GM21528 (cell line): ENCODE measurements at regions not wholly inside any gene's neighbourhood (a gene's known extent, or its start where the extent isn't known, plus 50 kb on each side); places are given as distances from the start of the nearest gene placed in this dataset.
"Not testable (repeated sequence)": the region's sequence is repeated elsewhere in the genome, so short reads cannot be mapped to it uniquely, and the experiment has no call there.

Experiments
- ATAC-seq: cut with Tn5 transposase; IDR thresholded peaks from one replicate; pipeline ENCODE4 v1.9.1; 2021; ENCODE audit warnings: mild to moderate bottlenecking, moderate library complexity; ENCODE audit not compliant: unreplicated experiment, low FRiP score

DNA sequence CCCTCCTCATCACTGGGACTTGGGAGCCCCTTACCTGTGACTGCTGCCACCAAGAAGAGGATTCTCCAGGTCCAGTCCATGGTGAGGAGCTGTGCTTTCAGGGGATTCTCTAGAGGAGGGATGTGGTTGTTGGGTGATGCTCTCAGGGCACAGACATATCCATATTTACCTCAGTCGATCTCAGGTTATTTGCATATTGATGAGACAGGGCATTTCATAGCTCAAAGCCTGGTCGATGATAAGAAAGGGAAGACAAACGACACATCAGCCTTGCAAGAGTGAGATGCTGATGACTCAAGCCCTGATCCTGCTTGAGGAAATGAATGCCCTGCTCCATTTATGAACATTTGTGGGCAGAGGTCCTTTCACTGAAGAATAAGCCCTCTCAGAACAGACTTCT lies 981.0 kb downstream of the TMEM121 start:
- no peak for ATAC-seq

DNA sequence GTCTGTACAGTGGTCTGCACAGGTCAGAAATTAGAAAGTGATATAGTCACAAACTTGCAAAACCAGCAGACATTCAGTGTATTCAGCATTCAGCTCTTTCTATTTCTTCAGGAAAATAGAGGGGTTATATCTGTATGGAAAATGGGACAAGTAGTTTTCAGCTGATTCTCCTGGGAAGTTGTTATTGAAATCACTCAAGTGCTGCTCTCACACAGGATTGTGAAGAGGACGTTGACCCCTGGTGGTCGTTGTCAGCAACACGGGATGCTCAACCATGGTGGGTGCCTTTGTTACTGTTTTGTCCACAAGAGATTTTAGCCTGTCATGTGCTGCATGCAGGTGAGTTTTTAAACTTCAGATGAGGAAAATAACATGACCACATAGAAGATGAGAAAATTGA lies 981.8 kb downstream of the TMEM121 start:
- no peak for ATAC-seq

DNA sequence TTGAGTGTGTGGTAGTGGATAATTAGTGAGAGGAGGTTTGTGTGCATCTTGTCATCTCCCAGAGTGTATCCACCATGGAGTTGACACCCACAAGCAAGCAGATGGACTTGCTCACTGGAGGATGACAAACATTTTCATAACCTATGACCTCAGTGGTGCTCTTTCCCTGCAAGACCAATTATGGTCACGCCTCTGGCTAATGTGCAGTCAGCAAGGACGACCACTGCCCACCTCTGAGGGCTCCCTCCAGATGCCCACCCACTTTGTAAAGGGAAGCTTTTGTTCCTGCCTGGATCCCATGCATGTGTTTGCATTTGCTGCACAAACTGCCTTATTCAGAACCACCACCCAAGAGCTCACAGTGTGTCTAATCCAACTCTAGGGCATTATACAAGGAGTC lies 982.8 kb downstream of the TMEM121 start:
- ATAC-seq = no peak

DNA sequence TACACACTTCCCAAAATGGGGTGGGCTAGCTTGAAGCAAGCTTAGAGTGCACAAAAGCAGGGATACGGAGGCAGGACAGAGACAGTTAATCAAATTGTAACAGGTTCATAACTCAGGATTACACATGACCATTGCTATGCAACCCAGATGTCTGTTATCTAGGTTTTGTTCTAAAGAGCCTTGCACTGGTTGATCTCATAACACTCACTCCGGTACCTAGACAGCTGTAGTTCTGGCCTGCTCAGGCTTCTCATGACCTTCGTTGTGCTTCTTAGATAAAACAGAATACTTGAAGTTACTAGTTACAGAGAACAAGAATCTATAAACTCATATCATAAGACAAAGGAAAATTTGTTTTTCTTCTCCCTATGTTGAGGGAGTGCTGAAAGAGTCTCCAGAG lies 983.4 kb downstream of the TMEM121 start:
- ATAC-seq = no peak

DNA sequence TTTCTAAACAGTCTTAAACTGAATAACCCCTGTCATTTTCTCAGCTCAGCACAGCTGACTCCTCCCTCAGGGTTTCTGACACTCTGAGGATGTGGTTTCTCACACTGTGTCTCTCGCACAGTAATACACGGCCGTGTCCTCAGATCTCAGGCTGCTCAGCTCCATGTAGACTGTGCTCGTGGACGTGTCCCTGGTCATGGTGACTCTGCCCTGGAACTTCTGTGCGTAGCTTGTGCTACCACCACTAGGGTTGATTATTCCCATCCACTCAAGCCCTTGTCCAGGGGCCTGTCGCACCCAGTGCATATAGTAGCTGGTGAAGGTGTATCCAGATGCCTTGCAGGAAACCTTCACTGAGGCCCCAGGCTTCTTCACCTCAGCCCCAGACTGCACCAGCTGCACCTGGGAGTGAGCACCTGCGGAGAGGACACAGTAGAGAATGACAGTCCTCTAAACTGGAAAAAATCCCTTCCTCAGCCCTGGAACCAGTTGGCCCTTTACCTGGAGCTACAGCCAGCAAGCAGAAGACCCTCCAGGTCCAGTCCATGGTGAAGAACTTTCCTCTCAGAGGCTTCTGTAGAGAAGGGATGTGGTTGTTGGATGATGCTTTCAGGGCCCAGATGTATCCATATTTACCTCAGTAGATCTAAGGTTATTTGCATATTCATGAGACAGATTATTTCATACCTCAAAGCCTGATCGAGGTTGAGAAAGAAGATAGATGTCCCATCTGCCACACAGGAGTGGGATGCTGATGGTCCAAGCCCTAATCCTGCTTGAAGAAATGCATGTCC lies 984.8 kb downstream of the TMEM121 start:
- ATAC-seq = no peak

DNA sequence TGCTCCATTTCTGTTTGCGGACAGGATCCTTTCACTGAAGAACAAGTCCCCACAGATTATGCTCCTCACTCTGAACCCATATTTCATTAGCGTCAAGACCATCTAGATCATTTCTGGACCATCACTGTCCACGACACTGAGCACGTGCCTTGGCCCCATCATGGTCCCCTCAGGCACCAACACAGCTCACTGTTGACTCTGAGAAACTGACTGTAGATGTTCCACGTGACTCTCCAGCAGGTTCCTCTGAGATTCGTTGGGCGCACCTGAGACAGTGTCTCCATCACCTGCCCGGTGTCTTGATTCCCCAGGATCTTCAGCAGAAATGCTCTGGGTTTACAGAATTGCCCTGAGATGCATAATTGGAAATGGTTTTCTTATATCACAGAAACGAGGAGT lies 985.4 kb downstream of the TMEM121 start:
- no peak for ATAC-seq

DNA sequence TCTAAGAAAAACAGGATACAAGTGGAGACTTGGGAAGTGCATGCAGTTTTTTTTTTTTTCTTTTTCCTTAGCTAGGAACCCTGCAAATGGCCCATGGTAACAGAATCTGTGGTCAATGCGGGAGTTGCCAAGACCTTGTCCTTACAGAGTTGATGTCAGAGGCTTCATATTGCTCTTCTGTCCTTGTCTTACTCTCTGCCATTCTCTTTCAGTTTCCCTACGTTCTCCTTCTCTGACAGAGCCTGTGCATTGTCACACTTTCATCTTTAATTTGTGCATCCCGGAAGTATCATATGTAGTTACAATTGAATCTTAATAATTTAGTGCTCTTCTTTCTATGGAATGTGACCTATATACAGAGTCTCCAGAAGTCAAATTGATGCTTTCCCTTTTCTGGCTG lies 986.9 kb downstream of the TMEM121 start:
- no peak for ATAC-seq

DNA sequence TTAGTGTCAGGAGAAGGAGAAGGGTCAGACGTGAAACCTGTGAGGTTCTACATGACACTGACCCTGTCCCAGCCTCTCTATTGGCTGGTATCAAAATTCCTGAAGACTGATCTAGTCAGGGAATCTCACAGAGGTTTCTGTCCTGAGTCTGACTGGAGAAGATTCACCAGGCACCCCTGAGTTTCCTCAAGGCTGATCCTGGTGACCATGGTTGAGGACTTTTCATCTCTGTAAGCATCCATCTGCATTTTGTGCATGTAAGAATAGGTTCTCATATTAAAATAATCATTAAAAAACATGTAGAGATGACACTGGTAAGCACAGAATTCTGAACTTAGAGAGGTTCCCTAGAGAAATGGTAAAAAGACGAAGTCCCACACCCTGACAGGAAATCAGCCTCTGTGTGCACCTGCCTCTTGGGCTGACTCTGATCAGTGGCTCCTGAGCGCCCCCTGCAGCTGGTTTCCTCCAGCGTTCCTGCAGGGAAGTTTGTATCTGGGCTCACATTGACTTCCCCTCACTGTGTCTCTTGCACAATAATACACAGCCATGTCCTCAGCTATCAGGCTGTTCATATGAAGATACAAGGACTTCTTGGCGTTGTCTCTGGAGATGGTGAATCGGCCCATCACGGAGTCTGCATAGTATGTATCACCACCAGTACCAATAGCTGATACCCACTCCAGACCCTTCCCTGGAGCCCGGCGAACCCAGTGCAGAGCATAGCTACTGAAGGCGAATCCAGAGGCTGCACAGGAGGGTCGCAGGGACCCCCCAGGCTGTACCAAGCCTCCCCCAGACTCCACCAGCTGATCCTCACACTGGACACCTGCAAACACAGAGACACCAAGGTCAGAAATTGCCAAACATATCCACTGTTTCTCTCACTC lies 991.9 kb downstream of the TMEM121 start:
- no peak for ATAC-seq

DNA sequence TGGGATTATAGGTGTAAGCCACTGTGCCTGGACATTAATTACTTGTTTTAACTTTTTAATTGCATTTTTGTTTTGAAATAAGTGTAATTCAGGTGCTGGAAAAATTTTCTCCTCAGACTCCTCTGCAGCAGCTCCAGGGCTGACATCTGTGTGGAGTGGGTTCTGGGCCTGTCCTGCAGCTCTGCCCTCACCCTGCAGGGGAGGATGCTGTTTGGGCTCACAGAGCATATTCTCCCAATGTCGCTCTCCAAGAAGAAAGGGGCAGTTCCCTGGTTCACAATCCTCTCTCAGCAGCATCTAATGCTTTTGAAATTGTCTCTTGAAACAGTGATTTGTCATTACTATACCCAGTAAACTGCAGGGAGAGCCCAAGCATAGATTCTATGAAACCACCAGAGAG lies 995.7 kb downstream of the TMEM121 start:
- not testable (repeated sequence) for ATAC-seq

DNA sequence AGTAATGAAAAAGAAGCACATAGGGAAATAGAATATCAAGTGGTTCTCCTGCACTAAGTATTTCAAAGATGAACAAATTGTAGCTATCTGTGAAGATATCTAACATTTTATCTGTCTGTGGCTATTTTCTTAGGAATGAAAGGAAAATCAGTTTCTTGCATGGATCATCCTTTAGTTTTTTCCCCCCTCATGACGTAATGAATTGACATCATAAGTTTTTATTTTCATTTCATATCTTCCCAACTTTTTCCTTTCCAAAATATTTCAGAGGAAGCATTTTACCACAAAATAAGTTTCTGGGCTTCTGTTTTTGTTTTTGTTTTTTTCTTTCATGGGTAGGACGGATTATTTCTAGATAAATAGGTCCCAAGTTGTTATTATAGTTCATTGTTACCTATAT lies 996.6 kb downstream of the TMEM121 start:
- no peak for ATAC-seq

DNA sequence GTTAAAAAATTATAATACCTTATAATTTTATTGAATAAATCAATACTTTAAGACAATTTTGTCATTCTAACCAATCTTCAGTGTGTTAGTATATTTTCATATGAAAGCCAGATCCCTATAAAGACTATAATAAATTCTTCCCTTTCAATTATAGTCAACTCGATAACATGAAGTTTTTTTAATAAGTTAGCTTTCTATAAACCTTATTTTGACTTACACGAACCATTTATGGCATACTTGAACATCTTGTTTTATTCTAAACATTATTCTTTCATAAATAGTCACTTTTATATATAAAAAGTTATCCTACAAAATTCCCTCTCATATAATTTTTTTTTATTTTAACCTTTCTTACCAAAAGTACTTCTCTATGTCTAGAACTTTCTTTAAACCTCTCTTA lies 1002.3 kb downstream of the TMEM121 start:
- ATAC-seq = no peak

DNA sequence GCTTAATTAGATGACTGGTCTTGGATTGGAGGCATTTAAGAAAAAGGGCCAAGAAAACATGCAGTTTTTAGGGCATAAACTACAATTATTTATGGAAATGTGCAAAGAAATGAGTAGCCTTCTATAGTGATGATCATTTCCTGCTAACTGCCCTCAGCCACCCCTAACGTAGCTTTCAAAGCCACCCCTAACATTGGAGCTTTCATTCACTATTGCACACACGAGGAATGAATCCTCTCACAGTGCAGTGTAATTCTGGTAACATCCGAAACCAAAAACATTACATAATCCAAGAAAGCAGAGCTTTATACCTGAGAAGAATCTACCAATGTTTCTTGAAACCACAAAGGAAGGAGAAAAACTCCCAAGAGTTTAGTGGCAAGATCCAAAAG lies 1003.6 kb downstream of the TMEM121 start:
- no peak for ATAC-seq

DNA sequence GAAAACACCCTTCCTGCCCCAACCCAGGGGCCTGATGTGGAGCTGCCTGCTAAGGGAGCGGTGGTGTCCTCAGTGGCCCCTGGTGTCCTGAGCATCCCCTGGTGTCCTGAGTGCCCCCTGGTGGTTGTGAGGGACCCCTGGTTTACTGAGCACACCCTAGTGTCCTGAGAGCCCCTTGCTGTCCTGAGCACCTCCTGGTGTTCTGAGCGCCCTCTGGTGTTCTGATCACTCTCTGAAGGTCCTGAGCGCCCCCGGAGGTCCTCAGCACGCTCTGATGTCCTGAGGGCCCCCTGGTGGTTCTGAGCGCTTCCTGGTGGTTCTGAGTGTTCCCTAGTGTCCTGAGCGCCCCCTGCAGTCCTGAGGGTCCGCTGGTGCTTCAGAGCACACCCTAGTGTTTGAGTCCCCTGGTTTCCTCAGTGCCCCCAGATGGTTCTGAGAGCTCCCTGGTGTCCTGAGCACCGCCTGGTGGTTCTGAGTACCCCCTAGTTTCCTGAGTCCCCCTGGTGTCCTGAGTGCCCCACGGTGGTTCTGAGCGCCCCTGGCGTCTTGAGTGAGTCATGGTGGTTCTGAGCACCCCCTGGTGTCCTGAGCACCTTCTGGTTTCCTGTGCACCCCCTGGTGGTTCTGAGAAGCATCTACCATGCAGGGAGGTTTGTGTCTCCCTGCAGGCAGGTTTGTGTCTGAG lies 1004.2 kb downstream of the TMEM121 start:
- ATAC-seq = no peak

DNA sequence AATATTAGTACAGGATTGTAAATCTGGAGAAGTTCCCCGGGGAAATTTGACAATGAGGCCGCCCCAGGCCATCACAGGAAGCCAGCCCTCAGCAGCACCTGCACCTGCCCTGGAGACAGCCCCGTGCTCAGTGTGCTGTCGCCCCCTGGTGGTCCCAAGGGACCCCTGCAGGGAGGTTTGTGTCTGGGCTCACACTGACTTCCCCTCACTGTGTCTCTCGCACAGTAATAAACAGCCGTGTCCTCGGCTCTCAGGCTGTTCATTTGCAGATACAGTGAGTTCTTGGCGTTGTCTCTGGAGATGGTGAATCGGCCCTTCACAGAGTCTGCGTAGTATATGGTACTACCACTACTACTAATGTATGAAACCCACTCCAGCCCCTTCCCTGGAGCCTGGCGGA lies 1011.2 kb downstream of the TMEM121 start:
- ATAC-seq = not testable (repeated sequence)

DNA sequence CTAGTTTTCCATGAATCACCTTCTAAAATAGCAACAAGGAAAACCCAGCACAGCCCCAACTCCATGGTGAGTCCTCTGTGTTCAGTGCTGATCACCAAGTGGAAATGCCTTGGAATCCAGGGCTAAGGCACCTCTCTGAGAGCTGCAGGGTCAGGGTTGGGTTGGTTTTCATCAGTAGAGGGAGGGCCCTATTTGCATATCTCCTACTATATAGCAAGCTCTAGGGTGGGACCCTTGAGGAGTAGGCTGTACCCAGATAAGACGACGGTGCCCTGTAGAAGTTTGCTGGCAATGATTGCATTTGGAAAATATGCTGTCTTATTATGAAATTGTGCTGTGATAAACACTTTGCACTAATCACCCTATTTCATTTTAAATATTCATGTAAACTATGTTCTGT lies 1011.8 kb downstream of the TMEM121 start:
- no peak for ATAC-seq

DNA sequence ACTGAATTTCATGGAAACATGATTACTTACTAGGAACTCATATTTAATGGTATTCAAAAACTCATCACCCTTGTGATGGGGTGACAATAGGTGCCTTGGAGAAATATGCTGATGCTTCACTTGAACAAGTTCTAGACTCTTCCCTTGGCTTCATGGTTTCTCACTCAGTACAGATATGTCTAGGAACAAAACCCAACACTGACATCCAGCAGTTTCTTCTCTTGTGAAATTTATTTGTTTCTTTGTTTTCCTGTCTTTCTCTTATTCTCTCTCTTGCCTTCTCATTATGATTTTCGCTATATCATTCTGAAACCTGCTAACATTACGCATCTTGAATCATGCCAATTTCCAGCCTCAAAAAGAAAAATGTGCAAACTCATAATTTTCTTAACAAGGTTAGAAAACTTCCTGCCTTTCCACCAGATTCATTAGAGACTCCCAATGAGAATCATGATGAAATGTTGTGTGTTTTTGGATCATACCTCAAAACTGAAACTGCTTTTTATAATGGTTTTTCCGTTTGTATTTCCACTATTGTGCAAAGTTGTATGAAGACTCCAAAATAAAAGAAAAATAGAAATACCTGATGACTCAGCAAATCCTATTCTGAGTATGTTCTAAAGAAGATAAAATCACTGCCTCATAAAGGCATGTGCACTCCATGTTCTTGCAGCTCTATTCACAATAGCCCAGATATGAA lies 1021.5 kb downstream of the TMEM121 start:
- no peak for ATAC-seq

DNA sequence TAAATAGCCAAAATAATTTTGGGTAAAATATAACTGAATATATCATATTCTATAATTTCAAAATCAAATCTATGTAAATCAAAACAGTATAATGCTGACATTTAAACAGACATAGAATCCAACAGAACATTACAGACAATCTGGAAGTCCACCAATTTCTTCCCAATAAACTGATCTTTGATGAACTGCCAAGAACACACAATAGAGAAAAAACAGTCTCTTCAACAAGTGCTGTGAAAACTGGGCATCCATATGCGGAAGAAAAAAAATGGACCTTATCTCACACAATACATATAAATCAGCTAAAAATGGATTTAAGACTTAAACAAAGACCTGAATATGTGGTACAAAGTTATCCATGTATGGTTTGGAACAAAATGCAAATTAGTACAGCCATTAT lies 1022.7 kb downstream of the TMEM121 start:
- no peak for ATAC-seq

DNA sequence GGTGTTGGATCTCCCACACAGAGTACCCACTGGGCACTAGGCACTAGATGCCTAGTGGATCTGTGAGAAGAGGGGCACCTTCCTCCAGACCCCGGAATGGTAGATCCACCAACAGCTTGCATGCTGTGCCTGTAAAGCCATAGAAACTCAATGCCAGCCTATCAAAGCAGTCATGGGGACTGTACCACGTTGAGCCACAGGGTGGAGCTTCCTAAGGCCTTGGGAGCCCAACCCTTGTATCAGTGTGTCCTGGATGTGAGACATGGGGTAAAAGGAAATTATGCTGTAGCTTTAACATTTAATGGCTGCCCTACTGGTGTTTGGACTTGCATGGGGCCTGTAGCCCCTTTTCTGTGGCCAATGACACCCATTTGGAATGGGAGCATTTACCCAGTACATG lies 1024.9 kb downstream of the TMEM121 start:
- no peak for ATAC-seq

DNA sequence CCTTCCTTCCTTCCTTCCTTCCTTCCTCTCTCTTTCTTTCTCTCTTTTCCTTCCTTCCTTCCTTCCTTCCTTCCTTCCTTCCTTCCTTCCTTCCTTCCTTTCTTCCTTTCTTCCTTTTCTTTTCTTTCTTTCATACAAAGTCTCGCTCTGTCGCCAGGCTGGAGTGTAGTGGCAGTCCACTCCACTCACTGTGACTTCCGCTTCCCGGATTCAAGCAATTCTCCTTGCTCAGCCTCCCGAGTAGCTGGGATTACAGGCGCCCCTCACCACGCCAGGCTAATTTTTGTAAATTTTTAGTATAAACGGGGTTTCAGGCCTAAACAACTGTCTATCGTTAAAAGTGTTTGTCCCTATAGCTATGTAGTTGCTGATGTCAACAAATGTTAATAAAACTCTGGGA lies 1029.8 kb downstream of the TMEM121 start:
- not testable (repeated sequence) for ATAC-seq

DNA sequence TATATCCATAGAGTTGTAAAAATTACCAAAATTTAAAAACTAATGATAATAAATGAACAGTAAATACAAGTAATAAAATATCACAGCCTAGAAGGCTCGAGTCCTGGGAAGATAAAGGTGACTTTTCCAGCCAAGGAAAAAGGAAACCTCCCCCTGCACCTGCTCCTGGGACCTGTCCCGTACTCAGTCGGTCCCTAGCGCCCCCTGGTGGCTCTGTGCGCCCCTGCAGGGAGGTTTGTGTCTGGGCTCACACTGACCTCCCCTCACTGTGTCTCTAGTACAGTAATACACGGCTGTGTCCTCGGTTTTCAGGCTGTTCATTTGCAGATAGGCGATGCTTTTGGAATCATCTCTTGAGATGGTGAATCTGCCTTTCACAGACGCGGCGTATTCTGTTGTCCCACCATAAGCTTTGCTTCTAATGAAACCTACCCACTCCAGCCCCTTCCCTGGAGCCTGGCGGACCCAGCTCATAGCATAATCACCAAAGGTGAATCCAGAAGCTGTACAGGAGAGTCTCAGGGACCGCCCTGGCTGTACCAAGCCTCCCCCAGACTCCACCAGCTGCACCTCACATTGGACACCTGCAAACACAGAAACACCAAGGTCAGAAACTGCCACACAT lies 1030.4 kb downstream of the TMEM121 start:
- no peak for ATAC-seq
